CD14-positive monocyte (primary cell): ENCODE measurements at regions not wholly inside any gene's neighbourhood (a gene's known extent, or its start where the extent isn't known, plus 50 kb on each side); places are given as distances from the start of the nearest gene placed in this dataset.

Source experiments
- DNase-seq, 3 donors: peaks; one replicate each; pipeline ENCODE4 v3.0.0-alpha.2; 2011 to 2022
- H2AFZ ChIP-seq: 2 replicates; pipeline ENCODE4 v1.6.0; 2012; ENCODE audit warnings: mild to moderate bottlenecking, low read depth, low read length, inconsistent platforms; ENCODE audit not compliant: insufficient read depth, poor library complexity, severe bottlenecking
- H3K27ac ChIP-seq, 2 donors: 1 replicate in 1 of 2; 2 replicates in 1 of 2; pipeline ENCODE4 v1.5.1; 2012 to 2013; ENCODE audit warnings: low read length in 2 of 2, control low read depth in 1 of 2, inconsistent platforms in 1 of 2, low read depth in 1 of 2, mild to moderate bottlenecking in 1 of 2
- H3K27me3 ChIP-seq, 2 donors: one replicate each; pipeline versions ENCODE4 v1.6.0 to v1.6.1; 2011 to 2013; ENCODE audit warnings: low read length in 2 of 2; ENCODE audit not compliant: control insufficient read depth in 2 of 2, insufficient read depth in 2 of 2
- H3K36me3 ChIP-seq, 2 donors: replicated peaks in 1 of 2; 1 replicate in 1 of 2; 2 replicates in 1 of 2; pipeline versions ENCODE4 v1.5.1 to v1.6.1; 2012 to 2013; ENCODE audit warnings: low read length in 2 of 2, control low read depth in 1 of 2, inconsistent platforms in 1 of 2, mild to moderate bottlenecking in 1 of 2; ENCODE audit not compliant: insufficient read depth in 2 of 2, control insufficient read depth in 1 of 2
- H3K4me1 ChIP-seq, 2 donors: 1 replicate in 1 of 2; 2 replicates in 1 of 2; pipeline versions ENCODE4 v1.5.1 to v1.6.1; 2012 to 2013; ENCODE audit warnings: low read length in 2 of 2, control low read depth in 1 of 2, inconsistent platforms in 1 of 2, mild to moderate bottlenecking in 1 of 2, moderate library complexity in 1 of 2; ENCODE audit not compliant: insufficient read depth in 2 of 2, control insufficient read depth in 1 of 2
- H3K4me2 ChIP-seq: replicated peaks from 2 replicates; pipeline ENCODE3; 2012; ENCODE audit warnings: low read length, moderate library complexity, mild to moderate bottlenecking; ENCODE audit not compliant: poor library complexity, severe bottlenecking; ENCODE audit errors: extremely low read depth
- H3K4me3 ChIP-seq, 3 experiments: fragments of 200-600 bp in 1 of 3; sonication (generic) in 1 of 3; replicated peaks in 1 of 3; 1 replicate in 2 of 3; 2 replicates in 1 of 3; pipeline ENCODE4 v1.5.1; 2011 to 2013; ENCODE audit warnings: low read length in 3 of 3, mild to moderate bottlenecking in 3 of 3, control low read depth in 2 of 3, low read depth in 2 of 3, inconsistent platforms in 1 of 3, moderate library complexity in 1 of 3
- H3K79me2 ChIP-seq: 2 replicates; pipeline ENCODE4 v1.6.0; 2012; ENCODE audit warnings: mild to moderate bottlenecking, control low read depth, inconsistent platforms, low read length, moderate library complexity; ENCODE audit not compliant: insufficient read depth
- H3K9ac ChIP-seq: 2 replicates; pipeline ENCODE4 v1.6.0; 2017; ENCODE audit warnings: low read length, mild to moderate bottlenecking; ENCODE audit not compliant: insufficient read depth, poor library complexity, severe bottlenecking
- H3K9me3 ChIP-seq, 2 donors: replicated peaks in 1 of 2; 1 replicate in 1 of 2; 2 replicates in 1 of 2; pipeline versions ENCODE4 v1.5.1 to v1.6.1; 2012 to 2013; ENCODE audit warnings: low read length in 2 of 2, control low read depth in 1 of 2; ENCODE audit not compliant: control insufficient read depth in 1 of 2, insufficient read depth in 1 of 2
- H4K20me1 ChIP-seq: 2 replicates; pipeline ENCODE4 v1.6.0; 2012; ENCODE audit warnings: mild to moderate bottlenecking, low read length, control low read depth, moderate library complexity; ENCODE audit not compliant: insufficient read depth
- H3K27ac Mint-ChIP-seq, 7 donors: one replicate each; pipeline ENCODE4 v1.8.0; 2020; ENCODE audit warnings: mild to moderate bottlenecking in 7 of 7, mixed read lengths in 7 of 7, moderate library complexity in 6 of 7, inconsistent platforms in 2 of 7
- H3K27me3 Mint-ChIP-seq, 3 donors: one replicate each; pipeline ENCODE4 v1.8.0; 2021 to 2022; ENCODE audit warnings: low read depth in 3 of 3, mild to moderate bottlenecking in 3 of 3, mixed read lengths in 3 of 3, moderate library complexity in 3 of 3, inconsistent platforms in 1 of 3
- H3K36me3 Mint-ChIP-seq, 2 donors: one replicate each; pipeline ENCODE4 v1.8.0; 2020; ENCODE audit warnings: mixed read lengths in 2 of 2, inconsistent platforms in 1 of 2, mild to moderate bottlenecking in 1 of 2
- H3K4me1 Mint-ChIP-seq: one replicate; pipeline ENCODE4 v1.8.0; 2020; ENCODE audit warnings: mild to moderate bottlenecking, mixed read lengths
- H3K4me3 Mint-ChIP-seq, 2 donors: one replicate each; pipeline ENCODE4 v1.8.0; 2020; ENCODE audit warnings: mild to moderate bottlenecking in 2 of 2, mixed read lengths in 2 of 2, moderate library complexity in 1 of 2
- H3K9me3 Mint-ChIP-seq, 7 donors: one replicate each; pipeline ENCODE4 v1.8.0; 2020 to 2022; ENCODE audit warnings: mixed read lengths in 7 of 7, mild to moderate bottlenecking in 6 of 7, moderate library complexity in 6 of 7, inconsistent platforms in 2 of 7
- WGBS: methylation state at CpG from one replicate; pipeline ENCODE4 v1.1.5; 2013; ENCODE audit warnings: missing lambda C conversion rate; ENCODE audit not compliant: insufficient coverage; 5-methylcytosine and 5-hydroxymethylcytosine counted together
- intact Hi-C, 2 donors: fragments of 100-400 bp; cut with micrococcal nuclease; formaldehyde crosslinking; loops; one replicate each; pipeline versions ENCODE4 v1.15.0 to v1.15.1; 2023
- TF ChIP-seq, protein P1 (sequence below): fragments of 200-600 bp; IDR thresholded peaks from one replicate; pipeline ENCODE4 v1.8.0; 2022; ENCODE audit warnings: antibody characterized with exemption, mild to moderate bottlenecking

DNA sequence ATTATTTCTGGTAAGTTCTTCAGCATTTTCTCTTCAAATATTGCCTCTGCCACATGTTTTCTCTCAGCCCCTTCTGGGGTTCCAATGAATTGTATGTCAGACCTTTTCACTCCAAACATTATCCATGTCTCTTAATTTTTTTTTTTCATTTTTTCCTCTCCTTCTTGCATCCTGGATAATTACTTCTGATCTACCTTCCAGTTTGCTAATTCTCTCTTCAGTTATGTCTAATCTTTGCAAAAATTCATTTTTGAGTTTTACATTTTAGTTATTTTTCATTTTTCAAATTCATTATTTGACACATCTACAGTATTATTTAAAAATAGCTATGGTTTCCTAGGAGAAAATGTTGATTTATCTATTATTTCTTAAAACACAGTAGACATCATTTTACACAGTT is 271.7 kb downstream of the TFAP2B start:
- DNase-seq, result no peak
- H3K4me3 Mint-ChIP-seq, result no peak overlapping the region
- Histone ChIP-seq H3K79me2 (no peaks in the 10 kb centered on the region), H3K9me3 (peaks cover 0 to 4% of the 10 kb centered on the region in 2 donors), H2AFZ (no peak overlapping the region), H3K4me1 (peaks cover 0 to 1% of the 10 kb centered on the region in 2 donors), H4K20me1 (no peaks in the 10 kb centered on the region), H3K4me3 (no peak overlapping the region), H3K4me2 (no peak overlapping the region), H3K36me3 (no peaks in the 10 kb centered on the region), H3K27me3 (no peaks in the 10 kb centered on the region), H3K9ac (no peak overlapping the region), H3K27ac (no peak overlapping the region)
- peaks cover 0 to 2% (median 0%) of the 10 kb centered on the region in 3 donors for H3K27me3 Mint-ChIP-seq
- no peak overlapping the region for H3K27ac Mint-ChIP-seq
- TF ChIP-seq, protein P1, sequence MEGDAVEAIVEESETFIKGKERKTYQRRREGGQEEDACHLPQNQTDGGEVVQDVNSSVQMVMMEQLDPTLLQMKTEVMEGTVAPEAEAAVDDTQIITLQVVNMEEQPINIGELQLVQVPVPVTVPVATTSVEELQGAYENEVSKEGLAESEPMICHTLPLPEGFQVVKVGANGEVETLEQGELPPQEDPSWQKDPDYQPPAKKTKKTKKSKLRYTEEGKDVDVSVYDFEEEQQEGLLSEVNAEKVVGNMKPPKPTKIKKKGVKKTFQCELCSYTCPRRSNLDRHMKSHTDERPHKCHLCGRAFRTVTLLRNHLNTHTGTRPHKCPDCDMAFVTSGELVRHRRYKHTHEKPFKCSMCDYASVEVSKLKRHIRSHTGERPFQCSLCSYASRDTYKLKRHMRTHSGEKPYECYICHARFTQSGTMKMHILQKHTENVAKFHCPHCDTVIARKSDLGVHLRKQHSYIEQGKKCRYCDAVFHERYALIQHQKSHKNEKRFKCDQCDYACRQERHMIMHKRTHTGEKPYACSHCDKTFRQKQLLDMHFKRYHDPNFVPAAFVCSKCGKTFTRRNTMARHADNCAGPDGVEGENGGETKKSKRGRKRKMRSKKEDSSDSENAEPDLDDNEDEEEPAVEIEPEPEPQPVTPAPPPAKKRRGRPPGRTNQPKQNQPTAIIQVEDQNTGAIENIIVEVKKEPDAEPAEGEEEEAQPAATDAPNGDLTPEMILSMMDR, result no peak
- peaks cover 3% of the 10 kb centered on the region for H3K4me1 Mint-ChIP-seq
- H3K9me3 Mint-ChIP-seq, result peaks cover 0 to 17% (median 9%) of the 10 kb centered on the region in 7 donors
- no peaks in the 10 kb centered on the region for H3K36me3 Mint-ChIP-seq
- intact Hi-C loops, result no loop called here

DNA sequence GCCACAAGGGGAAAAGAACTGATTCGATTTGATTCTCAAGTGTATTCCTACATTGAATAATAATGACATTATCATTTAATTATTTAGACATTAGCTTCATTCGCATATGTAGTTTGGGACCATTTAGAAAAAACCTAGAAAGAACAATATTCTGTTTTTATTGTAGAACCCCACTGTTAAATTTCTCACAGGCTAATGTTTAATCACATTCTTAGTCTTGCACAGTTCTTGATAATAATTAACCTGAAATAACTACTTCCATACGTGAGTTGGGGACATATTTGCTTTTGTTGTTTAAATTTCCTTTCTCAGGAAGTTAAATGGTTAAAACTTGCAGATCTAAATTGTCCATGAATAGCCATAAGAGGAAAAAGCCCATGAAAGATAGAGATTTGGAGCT is 275.2 kb downstream of the TFAP2B start:
- Histone ChIP-seq H3K9ac (no peak overlapping the region), H3K4me2 (no peak overlapping the region), H3K27me3 (no peaks in the 10 kb centered on the region), H3K4me3 (no peak overlapping the region), H3K4me1 (no peaks in the 10 kb centered on the region), H3K79me2 (no peaks in the 10 kb centered on the region), H3K9me3 (peaks cover 0 to 4% of the 10 kb centered on the region in 2 donors), H3K27ac (no peak overlapping the region), H3K36me3 (no peaks in the 10 kb centered on the region), H4K20me1 (no peaks in the 10 kb centered on the region), H2AFZ (no peak overlapping the region)
- peaks cover 0 to 2% (median 0%) of the 10 kb centered on the region in 3 donors for H3K27me3 Mint-ChIP-seq
- H3K4me1 Mint-ChIP-seq, result no peaks in the 10 kb centered on the region
- no peak overlapping the region for H3K4me3 Mint-ChIP-seq
- H3K9me3 Mint-ChIP-seq, result peaks cover 0 to 15% (median 9%) of the 10 kb centered on the region in 7 donors
- no peaks in the 10 kb centered on the region for H3K36me3 Mint-ChIP-seq
- WGBS, result no CpG with 5 or more reads among the region's 3 CpGs
- no peak for DNase-seq
- no peak overlapping the region for H3K27ac Mint-ChIP-seq
- TF ChIP-seq, protein P1, result no peak
- intact Hi-C loops, result no loop called here
